Panc1 (cell line): ENCODE measurements at regions not wholly inside any gene's neighbourhood (a gene's known extent, or its start where the extent isn't known, plus 50 kb on each side); places are given as distances from the start of the nearest gene placed in this dataset.

Experiments used
- ATAC-seq: fragments of 200-7000 bp; cut with Tn5 transposase; 2 replicates; pipeline ENCODE4 v1.9.1; 2020; ENCODE audit warnings: mild to moderate bottlenecking, moderate library complexity
- BruUV-seq: library from RNA; stranded (reverse); fragments of 400-500 nt; replicated peaks from 2 replicates; lab custom pipeline; 2021; lab: Mats Ljungman, UMichigan
- CTCF ChIA-PET: fragments of 300-600 bp; sonication (Branson Sonifier 250); formaldehyde crosslinking; loops from one replicate; lab custom pipeline; 2022; ENCODE audit warnings: antibody characterized with exemption; lab: Charles Lee
- POLR2A ChIA-PET: fragments of 300-600 bp; sonication (Branson Sonifier 250); formaldehyde crosslinking; loops from one replicate; lab custom pipeline; 2022; ENCODE audit warnings: antibody characterized with exemption; lab: Charles Lee
- DNase-seq: peaks from one replicate; pipeline ENCODE4 v3.0.0-alpha.2; 2010; ENCODE audit warnings: low read depth, low spot score
- H3K27ac ChIP-seq: 2 replicates; pipeline ENCODE4 v1.5.1; 2011; ENCODE audit warnings: mild to moderate bottlenecking, low read length, inconsistent platforms
- H3K27me3 ChIP-seq: fragments of 200-500 bp; sonication (Bioruptor generic); 2 replicates; pipeline ENCODE4 v1.6.0; 2014; ENCODE audit warnings: low read length, inconsistent platforms; ENCODE audit not compliant: control insufficient read depth, insufficient read depth
- H3K36me3 ChIP-seq: fragments of 200-500 bp; sonication (Bioruptor generic); 2 replicates; pipeline ENCODE4 v1.5.1; 2014; ENCODE audit warnings: inconsistent platforms, mild to moderate bottlenecking, low read length, moderate library complexity; ENCODE audit not compliant: control insufficient read depth, insufficient read depth
- H3K4me1 ChIP-seq: 2 replicates; pipeline ENCODE4 v1.5.1; 2011; ENCODE audit warnings: inconsistent platforms, mild to moderate bottlenecking, low read length, moderate library complexity; ENCODE audit not compliant: control insufficient read depth, insufficient read depth
- H3K4me3 ChIP-seq, 2 experiments: 2 replicates each; pipeline ENCODE4 v1.5.1; 2011 to 2012; ENCODE audit warnings: low read depth in 2 of 2, low read length in 2 of 2, mild to moderate bottlenecking in 2 of 2, inconsistent platforms in 1 of 2, moderate library complexity in 1 of 2
- H3K9me3 ChIP-seq: fragments of 200-500 bp; sonication (Bioruptor generic); 2 replicates; pipeline ENCODE4 v1.5.1; 2014; ENCODE audit warnings: low read depth, mild to moderate bottlenecking, inconsistent platforms, low read length, moderate library complexity; ENCODE audit not compliant: control insufficient read depth, insufficient read depth
- CTCF ChIP-seq: fragments of 450-650 bp; IDR thresholded peaks from 2 replicates; pipeline ENCODE4 v1.5.1; 2017; ENCODE audit warnings: mild to moderate bottlenecking
- POLR2AphosphoS5 ChIP-seq: IDR thresholded peaks from 2 replicates; pipeline ENCODE4 v1.6.1; 2012; ENCODE audit warnings: mild to moderate bottlenecking, low read depth, low read length, moderate library complexity
- REST ChIP-seq, 2 experiments: IDR thresholded peaks; 2 replicates each; pipeline ENCODE4 v1.6.1; 2011 to 2012; ENCODE audit warnings: low read depth in 2 of 2, control low read depth in 1 of 2, low read length in 1 of 2, mild to moderate bottlenecking in 1 of 2, moderate library complexity in 1 of 2; ENCODE audit not compliant: insufficient read depth in 1 of 2
- SIN3A ChIP-seq: IDR thresholded peaks from 2 replicates; pipeline ENCODE4 v1.6.1; 2012; ENCODE audit warnings: low read depth, mild to moderate bottlenecking, low read length, moderate library complexity, borderline replicate concordance; ENCODE audit not compliant: insufficient read depth
- TCF7L2 ChIP-seq: IDR thresholded peaks from 2 replicates; pipeline ENCODE4 v1.6.1; 2011; ENCODE audit warnings: mild to moderate bottlenecking, low read depth, low read length, inconsistent platforms
- in situ Hi-C: cut with HindIII; loops from 2 replicates; pipeline ENCODE4 v1.10.0; 2016; ENCODE audit warnings: low sequenced_read_pairs, low pct_unique_long_range_greater_than_20kb
- intact Hi-C: fragments of 100-400 bp; cut with micrococcal nuclease; formaldehyde crosslinking; loops from one replicate; pipeline ENCODE4 v1.10.0; 2022; ENCODE audit not compliant: unreplicated experiment

- Histone ChIP-seq H3K9me3 (no peaks in the 10 kb centered on the region), H3K27ac (no peak overlapping the region), H3K4me3 (no peak overlapping the region), H3K4me1 (no peaks in the 10 kb centered on the region), H3K36me3 (no peaks in the 10 kb centered on the region), H3K27me3 (no peaks in the 10 kb centered on the region)
- DNase-seq (no peak), ATAC-seq (no peak)
- ChIA-PET CTCF (no interaction called here), POLR2A (no interaction called here)
- intact Hi-C loops, result no loop called here
- BruUV-seq, result no TSS peak
- TF ChIP-seq SIN3A (no peak), CTCF (no peak), REST (IDR thresholded peaks at IDR 0.05; ENCODE audit: insufficient read depth in 1 of 2, low read depth in 2 of 2, low read length in 1 of 2) (no peak), POLR2AphosphoS5 (no peak), TCF7L2 (no peak)
- in situ Hi-C loops, result no loop called here
These were observed 267.4 kb upstream of the PELI2 start for GRCh38 chr14:55850825-55851241.

GRCh38 chr14:55851301-55851700 lies 266.9 kb upstream of the PELI2 start:
- H3K4me3 ChIP-seq, result no peak overlapping the region
- no peak overlapping the region for H3K27ac ChIP-seq
- BruUV-seq, result no TSS peak
- ChIA-PET POLR2A (no interaction called here), CTCF (no interaction called here)
- no peaks in the 10 kb centered on the region for H3K4me1 ChIP-seq
- in situ Hi-C loops, result no loop called here
- TF ChIP-seq TCF7L2, result no peak
- no peak for TF ChIP-seq SIN3A
- TF ChIP-seq POLR2AphosphoS5, result no peak
- no peak for TF ChIP-seq REST (IDR thresholded peaks at IDR 0.05; ENCODE audit: insufficient read depth in 1 of 2, low read depth in 2 of 2, low read length in 1 of 2)
- no peak for TF ChIP-seq CTCF
- DNase-seq, result no peak
- H3K36me3 ChIP-seq, result no peaks in the 10 kb centered on the region
- intact Hi-C loops, result no loop called here
- ATAC-seq, result no peak
- H3K27me3 ChIP-seq, result no peaks in the 10 kb centered on the region
- H3K9me3 ChIP-seq, result no peaks in the 10 kb centered on the region
